Osteoblast (primary cell): ENCODE measurements at regions not wholly inside any gene's neighbourhood (a gene's known extent, or its start where the extent isn't known, plus 50 kb on each side); places are given as distances from the start of the nearest gene placed in this dataset.

Experiments
- DNase-seq: peaks from one replicate; pipeline ENCODE4 v3.0.0; 2011; ENCODE audit warnings: low spot score, mixed read lengths; ENCODE audit not compliant: insufficient read length; ENCODE audit errors: missing footprints
- H2AFZ ChIP-seq: 2 replicates; pipeline ENCODE4 v1.6.0; 2011; ENCODE audit warnings: mild to moderate bottlenecking, low read length
- H3K27ac ChIP-seq: 2 replicates; pipeline ENCODE4 v1.5.1; 2011; ENCODE audit warnings: mild to moderate bottlenecking, low read depth, low read length, moderate library complexity
- H3K27me3 ChIP-seq: 2 replicates; pipeline ENCODE4 v1.6.0; 2012; ENCODE audit warnings: mild to moderate bottlenecking, control low read depth, inconsistent platforms, low read length, moderate library complexity; ENCODE audit not compliant: insufficient read depth
- H3K36me3 ChIP-seq: 2 replicates; pipeline ENCODE4 v1.5.1; 2011; ENCODE audit warnings: mild to moderate bottlenecking, low read length, control low read depth, moderate library complexity; ENCODE audit not compliant: insufficient read depth
- H3K4me1 ChIP-seq: 2 replicates; pipeline ENCODE4 v1.5.1; 2011; ENCODE audit warnings: mild to moderate bottlenecking, low read length, control low read depth, moderate library complexity; ENCODE audit not compliant: insufficient read depth
- H3K4me2 ChIP-seq: 2 replicates; pipeline ENCODE4 v1.6.0; 2011; ENCODE audit warnings: mild to moderate bottlenecking, low read length; ENCODE audit not compliant: insufficient read depth
- H3K4me3 ChIP-seq: fragments of 200-600 bp; sonication (generic); 3 replicates; pipeline ENCODE4 v1.5.1; 2012; ENCODE audit warnings: mild to moderate bottlenecking, low read length, inconsistent platforms; ENCODE audit not compliant: insufficient read depth
- H3K79me2 ChIP-seq: 2 replicates; pipeline ENCODE4 v1.6.0; 2012; ENCODE audit warnings: mild to moderate bottlenecking, low read length, control low read depth, inconsistent platforms; ENCODE audit not compliant: insufficient read depth
- H3K9me3 ChIP-seq: 2 replicates; pipeline ENCODE4 v1.5.1; 2011; ENCODE audit warnings: low read depth, low read length, control low read depth
- H4K20me1 ChIP-seq: 2 replicates; pipeline ENCODE4 v1.6.0; 2012; ENCODE audit warnings: mild to moderate bottlenecking, low read length, control low read depth; ENCODE audit not compliant: insufficient read depth
- TF ChIP-seq, protein P1 (sequence below): IDR thresholded peaks from 2 replicates; pipeline ENCODE4 v1.5.1; 2011; ENCODE audit warnings: mild to moderate bottlenecking, low read depth, low read length, moderate library complexity; ENCODE audit errors: extremely low read depth

GRCh38 chr7:85525676-85526075 is 338.8 kb upstream of the SEMA3D start:
- no peak for DNase-seq
- H3K27me3 ChIP-seq: no peaks in the 10 kb centered on the region
- no peaks in the 10 kb centered on the region for H3K36me3 ChIP-seq
- H3K4me1 ChIP-seq: peaks cover 6% of the 10 kb centered on the region
- H3K9me3 ChIP-seq: no peaks in the 10 kb centered on the region
- no peak overlapping the region for H2AFZ ChIP-seq
- H4K20me1 ChIP-seq: no peaks in the 10 kb centered on the region
- TF ChIP-seq, protein P1, sequence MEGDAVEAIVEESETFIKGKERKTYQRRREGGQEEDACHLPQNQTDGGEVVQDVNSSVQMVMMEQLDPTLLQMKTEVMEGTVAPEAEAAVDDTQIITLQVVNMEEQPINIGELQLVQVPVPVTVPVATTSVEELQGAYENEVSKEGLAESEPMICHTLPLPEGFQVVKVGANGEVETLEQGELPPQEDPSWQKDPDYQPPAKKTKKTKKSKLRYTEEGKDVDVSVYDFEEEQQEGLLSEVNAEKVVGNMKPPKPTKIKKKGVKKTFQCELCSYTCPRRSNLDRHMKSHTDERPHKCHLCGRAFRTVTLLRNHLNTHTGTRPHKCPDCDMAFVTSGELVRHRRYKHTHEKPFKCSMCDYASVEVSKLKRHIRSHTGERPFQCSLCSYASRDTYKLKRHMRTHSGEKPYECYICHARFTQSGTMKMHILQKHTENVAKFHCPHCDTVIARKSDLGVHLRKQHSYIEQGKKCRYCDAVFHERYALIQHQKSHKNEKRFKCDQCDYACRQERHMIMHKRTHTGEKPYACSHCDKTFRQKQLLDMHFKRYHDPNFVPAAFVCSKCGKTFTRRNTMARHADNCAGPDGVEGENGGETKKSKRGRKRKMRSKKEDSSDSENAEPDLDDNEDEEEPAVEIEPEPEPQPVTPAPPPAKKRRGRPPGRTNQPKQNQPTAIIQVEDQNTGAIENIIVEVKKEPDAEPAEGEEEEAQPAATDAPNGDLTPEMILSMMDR: no peak
- no peak overlapping the region for H3K27ac ChIP-seq
- no peak overlapping the region for H3K4me3 ChIP-seq
- H3K79me2 ChIP-seq: no peaks in the 10 kb centered on the region
- H3K4me2 ChIP-seq: no peak overlapping the region

DNA sequence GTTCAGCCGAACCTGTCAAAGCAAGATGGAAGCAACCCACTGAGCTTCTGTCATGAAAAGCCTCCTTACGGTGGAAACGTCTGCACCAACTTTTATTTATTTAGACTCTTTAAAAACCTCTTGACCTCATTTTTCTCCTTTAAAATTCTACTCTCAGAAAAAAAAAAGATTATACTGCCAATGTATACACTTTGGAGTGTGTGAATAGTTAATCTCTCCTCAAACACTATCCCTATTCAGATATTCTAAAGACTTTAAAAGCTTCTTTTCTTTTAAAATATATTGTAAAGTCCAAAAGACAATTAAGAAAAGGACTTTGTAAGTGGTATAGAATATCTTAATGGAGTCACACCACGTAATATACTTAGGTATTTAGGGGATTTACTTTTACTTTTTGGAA is 335.2 kb upstream of the SEMA3D start:
- no peak for DNase-seq
- Histone ChIP-seq H3K27me3 (no peaks in the 10 kb centered on the region), H3K4me3 (no peak overlapping the region), H3K4me2 (no peak overlapping the region), H4K20me1 (no peaks in the 10 kb centered on the region), H3K9me3 (no peaks in the 10 kb centered on the region), H3K36me3 (no peaks in the 10 kb centered on the region), H3K4me1 (no peaks in the 10 kb centered on the region), H2AFZ (no peak overlapping the region), H3K79me2 (no peaks in the 10 kb centered on the region), H3K27ac (no peak overlapping the region)
- TF ChIP-seq, protein P1: no peak

- TF ChIP-seq, protein P1: no peak
These were observed 334.3 kb upstream of the SEMA3D start for GRCh38 chr7:85521108-85521694.

GRCh38 chr7:85520175-85520574 is 333.3 kb upstream of the SEMA3D start:
- no peaks in the 10 kb centered on the region for H3K79me2 ChIP-seq
- H3K4me2 ChIP-seq: no peak overlapping the region
- no peak overlapping the region for H2AFZ ChIP-seq
- no peak overlapping the region for H3K27ac ChIP-seq
- no peaks in the 10 kb centered on the region for H3K4me1 ChIP-seq
- no peak for DNase-seq
- no peaks in the 10 kb centered on the region for H3K9me3 ChIP-seq
- TF ChIP-seq, protein P1: no peak
- H3K27me3 ChIP-seq: no peaks in the 10 kb centered on the region
- no peak overlapping the region for H3K4me3 ChIP-seq
- H4K20me1 ChIP-seq: no peaks in the 10 kb centered on the region
- H3K36me3 ChIP-seq: no peaks in the 10 kb centered on the region

More at GRCh38 chr7:85521108-85521694, 334.3 kb upstream of the SEMA3D start:
- H4K20me1 ChIP-seq: no peaks in the 10 kb centered on the region
- no peak overlapping the region for H2AFZ ChIP-seq
- H3K9me3 ChIP-seq: no peaks in the 10 kb centered on the region
- H3K79me2 ChIP-seq: no peaks in the 10 kb centered on the region
- no peak overlapping the region for H3K4me2 ChIP-seq
- no peaks in the 10 kb centered on the region for H3K27me3 ChIP-seq
- no peaks in the 10 kb centered on the region for H3K4me1 ChIP-seq
- no peaks in the 10 kb centered on the region for H3K36me3 ChIP-seq
- DNase-seq: peak; percentile 9
- no peak overlapping the region for H3K27ac ChIP-seq
- H3K4me3 ChIP-seq: no peak overlapping the region
